Endothelial cell (in vitro differentiated cells): ENCODE measurements at regions not wholly inside any gene's neighbourhood (a gene's known extent, or its start where the extent isn't known, plus 50 kb on each side); places are given as distances from the start of the nearest gene placed in this dataset.

ENCODE experiments used
- DNase-seq: peaks from one replicate; pipeline ENCODE4 v3.0.0; 2021; ENCODE audit warnings: low spot score
- H3K27ac Mint-ChIP-seq: one replicate; pipeline ENCODE4 v1.8.0; 2021; ENCODE audit warnings: mixed read lengths, inconsistent platforms; ENCODE audit not compliant: unreplicated experiment
- H3K27me3 Mint-ChIP-seq: one replicate; pipeline ENCODE4 v1.8.0; 2021; ENCODE audit warnings: mild to moderate bottlenecking, moderate library complexity, mixed read lengths, inconsistent platforms; ENCODE audit not compliant: unreplicated experiment
- H3K36me3 Mint-ChIP-seq: one replicate; pipeline ENCODE4 v1.8.0; 2021; ENCODE audit warnings: mild to moderate bottlenecking, low read depth, mixed read lengths, inconsistent platforms; ENCODE audit not compliant: unreplicated experiment
- H3K4me1 Mint-ChIP-seq: one replicate; pipeline ENCODE4 v1.8.0; 2021; ENCODE audit warnings: mild to moderate bottlenecking, mixed read lengths, inconsistent platforms; ENCODE audit not compliant: unreplicated experiment
- H3K4me3 Mint-ChIP-seq: one replicate; pipeline ENCODE4 v1.8.0; 2021; ENCODE audit warnings: mild to moderate bottlenecking, mixed read lengths, inconsistent platforms; ENCODE audit not compliant: unreplicated experiment
- H3K9me3 Mint-ChIP-seq: one replicate; pipeline ENCODE4 v1.8.0; 2021; ENCODE audit warnings: mixed read lengths, inconsistent platforms; ENCODE audit not compliant: unreplicated experiment
- TF ChIP-seq, protein P1 (sequence below): fragments of 200-600 bp; sonication (generic); IDR thresholded peaks from one replicate; pipeline ENCODE4 v1.5.0; 2021; ENCODE audit warnings: antibody characterized with exemption; ENCODE audit not compliant: unreplicated experiment

DNA sequence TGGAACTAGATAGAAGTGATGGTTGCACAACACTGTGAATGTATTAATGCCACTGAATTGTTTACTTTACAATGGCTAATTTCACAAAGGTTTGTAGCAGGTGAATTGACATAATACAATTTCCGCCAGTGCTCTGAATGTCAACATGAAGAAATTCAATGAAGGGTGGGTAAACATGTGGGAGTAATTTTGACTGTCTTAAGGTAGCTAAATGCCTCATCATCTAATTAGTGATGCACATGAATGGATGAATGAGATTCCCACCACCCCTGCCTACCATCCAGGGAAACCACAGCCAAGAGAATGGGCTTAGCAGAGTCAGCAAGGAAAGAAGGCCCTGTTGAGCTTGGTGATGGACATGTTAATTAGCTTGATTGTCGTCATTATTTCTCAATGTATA lies 275.3 kb downstream of the ALDH8A1 start:
- no peak overlapping the region for H3K4me3 Mint-ChIP-seq
- no peaks in the 10 kb centered on the region for H3K9me3 Mint-ChIP-seq
- TF ChIP-seq, protein P1, sequence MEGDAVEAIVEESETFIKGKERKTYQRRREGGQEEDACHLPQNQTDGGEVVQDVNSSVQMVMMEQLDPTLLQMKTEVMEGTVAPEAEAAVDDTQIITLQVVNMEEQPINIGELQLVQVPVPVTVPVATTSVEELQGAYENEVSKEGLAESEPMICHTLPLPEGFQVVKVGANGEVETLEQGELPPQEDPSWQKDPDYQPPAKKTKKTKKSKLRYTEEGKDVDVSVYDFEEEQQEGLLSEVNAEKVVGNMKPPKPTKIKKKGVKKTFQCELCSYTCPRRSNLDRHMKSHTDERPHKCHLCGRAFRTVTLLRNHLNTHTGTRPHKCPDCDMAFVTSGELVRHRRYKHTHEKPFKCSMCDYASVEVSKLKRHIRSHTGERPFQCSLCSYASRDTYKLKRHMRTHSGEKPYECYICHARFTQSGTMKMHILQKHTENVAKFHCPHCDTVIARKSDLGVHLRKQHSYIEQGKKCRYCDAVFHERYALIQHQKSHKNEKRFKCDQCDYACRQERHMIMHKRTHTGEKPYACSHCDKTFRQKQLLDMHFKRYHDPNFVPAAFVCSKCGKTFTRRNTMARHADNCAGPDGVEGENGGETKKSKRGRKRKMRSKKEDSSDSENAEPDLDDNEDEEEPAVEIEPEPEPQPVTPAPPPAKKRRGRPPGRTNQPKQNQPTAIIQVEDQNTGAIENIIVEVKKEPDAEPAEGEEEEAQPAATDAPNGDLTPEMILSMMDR: no peak
- no peaks in the 10 kb centered on the region for H3K27me3 Mint-ChIP-seq
- H3K36me3 Mint-ChIP-seq: no peaks in the 10 kb centered on the region
- no peak for DNase-seq
- H3K4me1 Mint-ChIP-seq: no peaks in the 10 kb centered on the region
- H3K27ac Mint-ChIP-seq: no peak overlapping the region

- H3K27me3 Mint-ChIP-seq: no peaks in the 10 kb centered on the region
- TF ChIP-seq, protein P1: no peak
- H3K4me3 Mint-ChIP-seq: no peak overlapping the region
- peaks cover 10% of the 10 kb centered on the region for H3K4me1 Mint-ChIP-seq
- no peaks in the 10 kb centered on the region for H3K36me3 Mint-ChIP-seq
- DNase-seq: no peak
- no peaks in the 10 kb centered on the region for H3K9me3 Mint-ChIP-seq
- no peak overlapping the region for H3K27ac Mint-ChIP-seq
Measured at GRCh38 chr6:134669485-134669884, 280.4 kb downstream of the ALDH8A1 start.

DNA sequence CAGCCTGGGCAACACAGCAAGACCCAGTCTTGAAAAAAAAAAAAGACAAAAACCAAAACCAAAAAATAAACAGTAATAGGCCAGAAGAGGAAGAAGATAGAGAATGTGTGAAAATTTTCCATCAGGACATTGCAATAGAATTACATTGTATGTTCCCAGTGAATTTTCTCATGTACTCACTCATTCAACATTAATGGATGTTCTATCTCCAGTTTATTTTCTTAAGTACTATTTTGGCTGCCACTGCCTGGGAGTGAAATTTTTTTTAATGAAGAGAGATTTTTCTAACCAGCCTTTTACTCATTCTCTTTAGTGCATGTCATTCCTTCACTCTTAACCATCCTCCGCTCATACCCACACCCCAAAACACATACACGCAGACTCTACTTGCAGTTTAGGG lies 282.8 kb downstream of the ALDH8A1 start:
- Mint-ChIP-seq H3K4me3 (no peak overlapping the region), H3K4me1 (peaks cover 10% of the 10 kb centered on the region), H3K27me3 (no peaks in the 10 kb centered on the region), H3K27ac (no peak overlapping the region), H3K9me3 (no peaks in the 10 kb centered on the region), H3K36me3 (no peaks in the 10 kb centered on the region)
- TF ChIP-seq, protein P1: no peak
- no peak for DNase-seq

DNA sequence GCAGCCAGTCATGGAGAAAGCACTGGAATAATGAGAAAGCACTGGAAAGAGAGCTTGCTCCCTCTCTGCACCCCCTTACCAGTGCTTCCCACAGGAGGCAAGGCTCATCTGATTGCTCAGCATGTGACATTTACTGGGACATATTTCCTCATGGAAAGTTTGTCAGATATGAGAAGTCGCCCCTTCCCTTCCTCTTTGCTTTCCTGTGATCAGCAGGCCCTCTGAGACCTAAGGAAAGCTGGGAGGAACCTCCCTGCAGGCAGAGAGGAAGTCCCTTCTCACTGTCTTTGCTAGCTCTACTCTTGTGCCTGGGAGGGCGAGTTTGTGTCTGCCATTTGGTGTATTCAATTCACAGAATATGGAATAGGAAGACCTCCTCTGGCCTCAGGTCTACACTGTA lies 283.8 kb downstream of the ALDH8A1 start:
- no peaks in the 10 kb centered on the region for H3K27me3 Mint-ChIP-seq
- H3K4me1 Mint-ChIP-seq: peaks cover 10% of the 10 kb centered on the region
- H3K27ac Mint-ChIP-seq: no peak overlapping the region
- DNase-seq: no peak
- H3K36me3 Mint-ChIP-seq: no peaks in the 10 kb centered on the region
- TF ChIP-seq, protein P1: no peak
- no peak overlapping the region for H3K4me3 Mint-ChIP-seq
- no peaks in the 10 kb centered on the region for H3K9me3 Mint-ChIP-seq

GRCh38 chr6:134665029-134665723 lies 284.7 kb downstream of the ALDH8A1 start:
- no peaks in the 10 kb centered on the region for H3K9me3 Mint-ChIP-seq
- H3K4me3 Mint-ChIP-seq: no peak overlapping the region
- H3K36me3 Mint-ChIP-seq: no peaks in the 10 kb centered on the region
- peaks cover 10% of the 10 kb centered on the region for H3K4me1 Mint-ChIP-seq
- no peak overlapping the region for H3K27ac Mint-ChIP-seq
- DNase-seq: no peak
- TF ChIP-seq, protein P1: no peak
- no peaks in the 10 kb centered on the region for H3K27me3 Mint-ChIP-seq
